Activated T-cell treated with anti-CD3 and anti-CD28 coated beads, Interleukin-2, amount 50 U/mL, for 24 hours (primary cell): ENCODE measurements at regions not wholly inside any gene's neighbourhood (a gene's known extent, or its start where the extent isn't known, plus 50 kb on each side); places are given as distances from the start of the nearest gene placed in this dataset.

ENCODE experiments used
- DNase-seq: peaks from one replicate; pipeline ENCODE4 v3.0.0-alpha.2; 2020
- H3K27ac Mint-ChIP-seq: 2 replicates; pipeline ENCODE4 v1.8.0; 2020; ENCODE audit warnings: mild to moderate bottlenecking, mixed read lengths
- H3K27me3 Mint-ChIP-seq: 2 replicates; pipeline ENCODE4 v1.8.0; 2020; ENCODE audit warnings: mixed read lengths
- H3K36me3 Mint-ChIP-seq: 2 replicates; pipeline ENCODE4 v1.8.0; 2020; ENCODE audit warnings: low read depth, mixed read lengths
- H3K4me1 Mint-ChIP-seq: 2 replicates; pipeline ENCODE4 v1.8.0; 2020; ENCODE audit warnings: low read depth, mixed read lengths
- H3K4me3 Mint-ChIP-seq: 2 replicates; pipeline ENCODE4 v1.8.0; 2020; ENCODE audit warnings: mild to moderate bottlenecking, moderate library complexity, mixed read lengths
- H3K9me3 Mint-ChIP-seq: 2 replicates; pipeline ENCODE4 v1.8.0; 2020; ENCODE audit warnings: mixed read lengths

DNA sequence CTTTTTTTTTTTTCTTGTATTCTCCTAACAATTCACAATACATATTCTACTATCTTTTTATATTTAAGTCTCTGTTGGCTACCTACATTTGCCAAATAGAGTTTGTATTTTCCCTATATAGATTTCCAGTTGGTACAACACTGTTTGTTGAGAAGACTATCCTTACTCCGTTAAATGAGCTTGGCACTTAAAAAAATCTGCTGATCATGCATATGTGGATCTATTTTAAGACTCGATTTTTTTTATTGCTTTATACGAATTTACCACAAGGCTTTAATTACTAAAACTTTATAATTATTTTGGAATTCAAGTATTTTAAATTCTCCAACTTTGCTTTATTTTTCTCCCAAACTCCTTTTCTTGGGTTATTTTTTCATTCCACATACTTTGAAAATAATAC is 855.6 kb downstream of the C6orf118 start:
- no peak overlapping the region for H3K27ac Mint-ChIP-seq
- no peaks in the 10 kb centered on the region for H3K4me1 Mint-ChIP-seq
- H3K9me3 Mint-ChIP-seq: no peaks in the 10 kb centered on the region
- no peak for DNase-seq
- H3K27me3 Mint-ChIP-seq: no peaks in the 10 kb centered on the region
- no peak overlapping the region for H3K4me3 Mint-ChIP-seq
- H3K36me3 Mint-ChIP-seq: no peaks in the 10 kb centered on the region

DNA sequence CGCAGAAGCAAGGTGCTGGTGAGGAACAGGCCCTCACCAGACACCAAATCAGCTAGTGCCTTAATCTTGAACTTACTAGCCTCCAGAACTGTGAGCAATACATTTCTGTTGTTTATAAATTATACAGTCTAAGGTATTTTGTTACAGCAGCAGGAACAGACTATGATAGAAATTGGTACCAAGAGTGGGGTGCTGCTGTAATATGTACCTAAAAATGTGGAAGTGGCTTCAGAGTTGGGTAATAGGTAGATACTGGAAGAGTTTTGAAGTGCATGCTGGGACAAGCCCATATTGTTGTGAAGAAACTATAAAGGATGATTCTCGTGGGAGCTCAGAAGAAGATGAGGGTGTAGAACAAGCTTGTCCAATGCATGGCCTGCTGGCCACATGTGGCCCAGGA is 866.8 kb downstream of the C6orf118 start:
- Mint-ChIP-seq H3K36me3 (no peaks in the 10 kb centered on the region), H3K27ac (no peak overlapping the region), H3K27me3 (no peaks in the 10 kb centered on the region), H3K9me3 (peaks cover 3% of the 10 kb centered on the region), H3K4me1 (no peaks in the 10 kb centered on the region), H3K4me3 (no peak overlapping the region)
- no peak for DNase-seq

- Mint-ChIP-seq H3K9me3 (peaks cover 3% of the 10 kb centered on the region), H3K27me3 (no peaks in the 10 kb centered on the region), H3K36me3 (no peaks in the 10 kb centered on the region), H3K4me1 (no peaks in the 10 kb centered on the region), H3K4me3 (no peak overlapping the region), H3K27ac (no peak overlapping the region)
- no peak for DNase-seq
These were observed 870.1 kb downstream of the C6orf118 start for GRCh38 chr6:164439331-164439730.

GRCh38 chr6:164436976-164437375 is 872.4 kb downstream of the C6orf118 start:
- Mint-ChIP-seq H3K36me3 (no peaks in the 10 kb centered on the region), H3K9me3 (no peaks in the 10 kb centered on the region), H3K4me1 (no peaks in the 10 kb centered on the region), H3K27me3 (no peaks in the 10 kb centered on the region), H3K27ac (no peak overlapping the region), H3K4me3 (no peak overlapping the region)
- no peak for DNase-seq

DNA sequence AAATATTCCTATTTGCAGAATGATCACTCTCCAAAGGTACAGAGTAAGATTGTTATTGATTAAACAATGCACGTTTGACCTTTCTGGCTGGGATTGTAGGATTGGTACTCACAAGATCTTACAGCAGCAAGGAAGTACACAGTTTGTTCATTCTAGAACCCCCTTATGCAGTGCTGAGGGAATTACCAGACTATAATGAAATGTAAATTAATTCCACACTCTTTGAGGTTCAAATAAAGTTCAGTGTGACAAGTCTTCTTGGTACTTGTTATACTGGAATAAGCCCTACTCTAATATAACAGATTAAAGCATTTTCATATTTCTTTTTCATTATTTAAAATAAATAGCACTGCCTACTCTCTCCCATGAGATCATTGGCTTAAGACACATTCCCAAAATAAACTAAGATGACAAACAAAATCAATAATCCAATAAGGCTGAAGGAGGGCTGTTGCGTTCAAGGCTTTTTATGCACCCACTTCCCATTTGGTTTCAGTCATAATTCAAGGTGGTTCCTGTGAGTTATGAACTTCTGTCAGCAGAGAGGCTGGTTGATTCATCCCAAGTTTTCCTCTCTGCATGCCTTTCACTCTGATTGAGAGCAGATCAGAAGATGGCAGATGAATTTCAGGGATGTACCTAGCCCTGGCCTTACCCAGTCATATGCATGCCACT is 881.5 kb downstream of the C6orf118 start:
- Mint-ChIP-seq H3K36me3 (no peaks in the 10 kb centered on the region), H3K9me3 (peaks cover 10% of the 10 kb centered on the region), H3K27me3 (no peaks in the 10 kb centered on the region), H3K27ac (no peak overlapping the region), H3K4me1 (no peaks in the 10 kb centered on the region), H3K4me3 (no peak overlapping the region)
- DNase-seq: no peak

DNA sequence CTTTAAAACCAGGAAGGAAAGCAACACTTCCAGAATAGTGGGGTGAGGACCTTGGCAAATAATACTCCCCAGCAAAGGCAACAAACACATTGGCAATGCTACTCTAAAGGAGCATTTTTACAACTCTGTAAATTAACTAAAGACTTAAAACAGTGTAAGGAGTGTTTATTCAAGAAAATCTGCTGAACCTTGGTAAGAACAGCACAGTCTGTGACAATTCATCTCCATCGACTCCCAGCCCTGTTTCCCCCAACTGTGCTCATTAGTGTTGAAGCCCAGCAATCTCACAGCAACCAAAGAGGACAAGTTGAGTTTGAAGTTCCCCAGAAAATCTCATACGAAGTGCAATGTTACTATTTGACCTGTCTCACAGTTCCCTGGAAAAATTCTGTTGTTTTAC is 884.9 kb downstream of the C6orf118 start:
- H3K4me3 Mint-ChIP-seq: no peak overlapping the region
- H3K27me3 Mint-ChIP-seq: no peaks in the 10 kb centered on the region
- no peak for DNase-seq
- H3K36me3 Mint-ChIP-seq: no peaks in the 10 kb centered on the region
- peaks cover 18% of the 10 kb centered on the region for H3K9me3 Mint-ChIP-seq
- H3K4me1 Mint-ChIP-seq: no peaks in the 10 kb centered on the region
- no peak overlapping the region for H3K27ac Mint-ChIP-seq

- Mint-ChIP-seq H3K27ac (no peak overlapping the region), H3K9me3 (peaks cover 18% of the 10 kb centered on the region), H3K36me3 (no peaks in the 10 kb centered on the region), H3K4me3 (no peak overlapping the region), H3K27me3 (no peaks in the 10 kb centered on the region), H3K4me1 (peaks cover 3% of the 10 kb centered on the region)
- DNase-seq: no peak
These were observed 890.3 kb downstream of the C6orf118 start for GRCh38 chr6:164419099-164419498.

GRCh38 chr6:164418262-164418588 is 891.2 kb downstream of the C6orf118 start:
- Mint-ChIP-seq H3K9me3 (peaks cover 12% of the 10 kb centered on the region), H3K4me1 (peaks cover 3% of the 10 kb centered on the region), H3K4me3 (no peak overlapping the region), H3K36me3 (no peaks in the 10 kb centered on the region), H3K27me3 (no peaks in the 10 kb centered on the region), H3K27ac (no peak overlapping the region)
- no peak for DNase-seq

GRCh38 chr6:164417537-164418261 is 891.7 kb downstream of the C6orf118 start:
- H3K27ac Mint-ChIP-seq: no peak overlapping the region
- H3K36me3 Mint-ChIP-seq: no peaks in the 10 kb centered on the region
- H3K27me3 Mint-ChIP-seq: no peaks in the 10 kb centered on the region
- no peak for DNase-seq
- no peak overlapping the region for H3K4me3 Mint-ChIP-seq
- H3K9me3 Mint-ChIP-seq: peaks cover 11% of the 10 kb centered on the region
- peaks cover 3% of the 10 kb centered on the region for H3K4me1 Mint-ChIP-seq

GRCh38 chr6:164415832-164416563 is 893.4 kb downstream of the C6orf118 start:
- Mint-ChIP-seq H3K27ac (no peak overlapping the region), H3K9me3 (peaks cover 8% of the 10 kb centered on the region), H3K4me3 (no peak overlapping the region), H3K27me3 (no peaks in the 10 kb centered on the region), H3K36me3 (no peaks in the 10 kb centered on the region), H3K4me1 (peaks cover 3% of the 10 kb centered on the region)
- DNase-seq: no peak

DNA sequence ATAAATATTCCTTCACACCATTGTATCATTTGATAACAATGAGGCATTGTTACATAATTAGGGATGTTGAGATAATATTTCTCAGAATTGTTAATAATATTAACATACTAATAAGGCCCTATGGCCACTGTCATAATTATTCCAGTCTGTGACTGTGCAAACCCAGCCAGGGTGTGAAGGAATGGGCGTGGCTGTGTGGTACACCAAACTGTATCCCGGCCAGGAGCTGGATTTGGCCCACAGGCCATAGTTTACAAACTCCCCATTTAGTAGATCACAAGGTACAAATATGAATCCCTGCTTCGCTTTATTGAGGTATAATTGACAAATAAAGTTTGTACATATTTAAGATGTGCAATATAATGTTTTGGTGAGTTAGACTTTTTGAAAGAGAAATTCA is 894.7 kb downstream of the C6orf118 start:
- H3K4me3 Mint-ChIP-seq: no peak overlapping the region

DNA sequence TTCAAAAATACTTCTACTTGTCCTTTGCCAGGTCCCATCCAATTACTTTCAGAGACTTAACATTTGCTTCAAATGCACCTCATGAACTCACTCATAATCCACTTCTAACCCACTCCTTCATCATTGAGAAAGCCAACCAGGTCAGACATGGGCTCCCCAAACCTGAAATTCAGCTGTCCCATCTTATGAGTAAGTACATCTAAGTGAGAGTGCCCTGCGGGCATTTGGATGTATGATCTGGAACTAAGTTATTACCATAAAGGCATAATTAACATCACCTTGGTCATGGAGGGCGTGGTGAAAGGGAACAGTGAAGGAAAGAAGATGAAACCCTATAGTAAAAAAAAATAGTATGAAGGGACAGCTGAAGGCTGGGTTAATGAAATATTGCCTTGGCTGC is 896.8 kb downstream of the C6orf118 start:
- Mint-ChIP-seq H3K4me1 (peaks cover 3% of the 10 kb centered on the region), H3K27me3 (no peaks in the 10 kb centered on the region), H3K4me3 (no peak overlapping the region), H3K27ac (no peak overlapping the region), H3K9me3 (peaks cover 3% of the 10 kb centered on the region), H3K36me3 (no peaks in the 10 kb centered on the region)
- DNase-seq: no peak

More for the DNA sequence above, 894.7 kb downstream of the C6orf118 start:
- Mint-ChIP-seq H3K27ac (no peak overlapping the region), H3K9me3 (peaks cover 3% of the 10 kb centered on the region), H3K36me3 (no peaks in the 10 kb centered on the region), H3K4me1 (peaks cover 3% of the 10 kb centered on the region), H3K27me3 (no peaks in the 10 kb centered on the region)
- no peak for DNase-seq

- H3K4me3 Mint-ChIP-seq: no peak overlapping the region
- no peaks in the 10 kb centered on the region for H3K27me3 Mint-ChIP-seq
- H3K36me3 Mint-ChIP-seq: no peaks in the 10 kb centered on the region
- DNase-seq: no peak
- peaks cover 5% of the 10 kb centered on the region for H3K9me3 Mint-ChIP-seq
- H3K27ac Mint-ChIP-seq: no peak overlapping the region
- no peaks in the 10 kb centered on the region for H3K4me1 Mint-ChIP-seq
These were observed 899.4 kb downstream of the C6orf118 start for GRCh38 chr6:164410017-164410416.

DNA sequence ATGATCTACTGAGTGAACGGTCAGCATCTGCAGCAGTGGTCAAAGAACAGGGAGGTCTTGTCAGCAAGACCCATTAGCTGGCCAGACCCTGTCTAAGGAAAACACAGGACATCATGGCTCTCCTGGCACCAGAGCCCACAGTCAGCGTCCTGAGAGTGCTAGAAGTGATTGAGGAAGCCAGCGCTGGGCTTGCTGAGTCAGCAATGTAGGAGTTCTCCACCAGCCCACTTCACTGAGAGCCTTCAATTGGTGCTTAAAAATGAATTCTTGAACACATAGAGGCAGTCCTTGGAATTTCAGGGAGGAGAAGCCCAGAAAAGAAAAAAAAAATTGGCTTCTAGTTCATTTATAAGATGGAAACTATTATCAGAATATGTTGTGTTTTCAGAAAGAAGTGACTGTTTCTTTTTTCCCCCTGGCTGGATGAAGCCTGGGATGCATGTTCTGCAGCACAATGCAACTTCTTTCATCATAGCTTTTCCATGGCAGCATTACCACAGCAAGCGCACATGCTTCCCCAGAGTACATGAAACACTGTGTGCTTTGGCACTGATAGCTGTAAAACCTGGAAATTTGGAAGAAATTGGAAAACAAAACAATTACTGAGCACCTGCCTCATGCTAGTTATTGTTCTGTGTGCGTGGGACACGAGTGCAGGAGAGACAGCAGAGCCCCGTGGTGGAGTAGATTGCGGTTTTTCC is 899.9 kb downstream of the C6orf118 start:
- H3K36me3 Mint-ChIP-seq: no peaks in the 10 kb centered on the region
- H3K4me1 Mint-ChIP-seq: no peaks in the 10 kb centered on the region
- H3K4me3 Mint-ChIP-seq: no peak overlapping the region
- peaks cover 5% of the 10 kb centered on the region for H3K9me3 Mint-ChIP-seq
- H3K27ac Mint-ChIP-seq: no peak overlapping the region
- no peaks in the 10 kb centered on the region for H3K27me3 Mint-ChIP-seq
- DNase-seq: no peak
